Smooth muscle cell (in vitro differentiated cells): ENCODE measurements at regions not wholly inside any gene's neighbourhood (a gene's known extent, or its start where the extent isn't known, plus 50 kb on each side); places are given as distances from the start of the nearest gene placed in this dataset.

Experiments
- DNase-seq: peaks from one replicate; lab custom pipeline; 2025; ENCODE audit not compliant: unreplicated experiment; lab: John Stamatoyannopoulos, UW
- H2AFZ ChIP-seq: fragments of 200-600 bp; sonication (generic); 2 replicates; pipeline ENCODE4 v1.6.0; 2016; ENCODE audit warnings: antibody characterized with exemption, low read depth, mild to moderate bottlenecking
- H3F3A ChIP-seq: fragments of 200-600 bp; sonication (generic); 2 replicates; pipeline ENCODE4 v1.6.0; 2017; ENCODE audit warnings: antibody characterized with exemption, low read depth
- H3K27ac ChIP-seq: fragments of 200-600 bp; sonication (generic); 2 replicates; pipeline ENCODE4 v1.5.1; 2016; ENCODE audit warnings: low read depth, mild to moderate bottlenecking
- H3K27me3 ChIP-seq: fragments of 200-600 bp; sonication (generic); 2 replicates; pipeline ENCODE4 v1.6.1; 2016; ENCODE audit warnings: low read depth, mild to moderate bottlenecking
- H3K36me3 ChIP-seq: fragments of 200-600 bp; sonication (generic); 2 replicates; pipeline ENCODE4 v1.5.1; 2016; ENCODE audit warnings: low read depth
- H3K4me1 ChIP-seq: fragments of 200-600 bp; sonication (generic); 2 replicates; pipeline ENCODE4 v1.5.1; 2016; ENCODE audit warnings: low read depth
- H3K4me2 ChIP-seq: fragments of 200-600 bp; sonication (generic); 2 replicates; pipeline ENCODE4 v1.6.0; 2016; ENCODE audit warnings: mild to moderate bottlenecking
- H3K4me3 ChIP-seq: fragments of 200-600 bp; sonication (generic); 2 replicates; pipeline ENCODE4 v1.5.1; 2016; ENCODE audit warnings: mild to moderate bottlenecking
- H3K79me2 ChIP-seq: fragments of 200-600 bp; sonication (generic); 2 replicates; pipeline ENCODE4 v1.6.0; 2016; ENCODE audit warnings: low read depth, mild to moderate bottlenecking
- H3K9ac ChIP-seq: fragments of 200-600 bp; sonication (generic); 2 replicates; pipeline ENCODE4 v1.6.0; 2016; ENCODE audit warnings: low read depth
- H3K9me3 ChIP-seq: fragments of 200-600 bp; sonication (generic); replicated peaks from 2 replicates; pipeline ENCODE4 v1.5.1; 2016; ENCODE audit warnings: low read depth
- H4K20me1 ChIP-seq: fragments of 200-600 bp; sonication (generic); 2 replicates; pipeline ENCODE4 v1.6.0; 2016; ENCODE audit warnings: low read depth
- WGBS: methylation state at CpG from one replicate; pipeline ENCODE4 v1.1.7; 2016; ENCODE audit warnings: low lambda C conversion rate; 5-methylcytosine and 5-hydroxymethylcytosine counted together
- TF ChIP-seq, protein P1 (sequence below): fragments of 200-600 bp; sonication (generic); IDR thresholded peaks from 2 replicates; pipeline ENCODE4 v1.5.1; 2017; ENCODE audit warnings: borderline replicate concordance, mild to moderate bottlenecking, antibody characterized with exemption; ENCODE audit not compliant: insufficient read depth, poor library complexity, severe bottlenecking

DNA sequence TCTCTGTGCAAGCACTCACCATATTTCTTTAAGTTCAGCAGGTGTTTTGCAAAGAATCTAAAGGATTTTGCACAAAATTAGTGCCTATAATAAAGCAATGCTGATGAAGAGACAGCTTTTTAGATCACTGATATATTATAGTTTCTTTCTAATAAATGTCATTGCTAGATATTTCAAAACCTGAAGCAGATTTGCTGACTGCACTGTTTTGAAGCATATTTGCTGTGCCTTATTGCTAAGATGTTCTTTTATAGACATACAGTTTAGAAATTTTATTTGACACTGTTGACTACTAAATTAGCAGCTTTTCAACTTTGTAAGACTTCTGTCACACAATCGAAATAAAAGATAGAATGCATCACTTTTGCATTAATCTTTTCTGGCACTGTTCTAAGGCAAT is 620.9 kb upstream of the CELF4 start:
- Histone ChIP-seq H3K4me2 (no peak overlapping the region), H3K36me3 (no peaks in the 10 kb centered on the region), H2AFZ (no peak overlapping the region), H3K9ac (no peak overlapping the region), H3K79me2 (no peaks in the 10 kb centered on the region), H4K20me1 (no peaks in the 10 kb centered on the region), H3K27ac (no peak overlapping the region), H3K9me3 (no peaks in the 10 kb centered on the region), H3K27me3 (no peaks in the 10 kb centered on the region), H3K4me3 (no peak overlapping the region), H3K4me1 (no peaks in the 10 kb centered on the region), H3F3A (no peaks in the 10 kb centered on the region)
- TF ChIP-seq, protein P1, sequence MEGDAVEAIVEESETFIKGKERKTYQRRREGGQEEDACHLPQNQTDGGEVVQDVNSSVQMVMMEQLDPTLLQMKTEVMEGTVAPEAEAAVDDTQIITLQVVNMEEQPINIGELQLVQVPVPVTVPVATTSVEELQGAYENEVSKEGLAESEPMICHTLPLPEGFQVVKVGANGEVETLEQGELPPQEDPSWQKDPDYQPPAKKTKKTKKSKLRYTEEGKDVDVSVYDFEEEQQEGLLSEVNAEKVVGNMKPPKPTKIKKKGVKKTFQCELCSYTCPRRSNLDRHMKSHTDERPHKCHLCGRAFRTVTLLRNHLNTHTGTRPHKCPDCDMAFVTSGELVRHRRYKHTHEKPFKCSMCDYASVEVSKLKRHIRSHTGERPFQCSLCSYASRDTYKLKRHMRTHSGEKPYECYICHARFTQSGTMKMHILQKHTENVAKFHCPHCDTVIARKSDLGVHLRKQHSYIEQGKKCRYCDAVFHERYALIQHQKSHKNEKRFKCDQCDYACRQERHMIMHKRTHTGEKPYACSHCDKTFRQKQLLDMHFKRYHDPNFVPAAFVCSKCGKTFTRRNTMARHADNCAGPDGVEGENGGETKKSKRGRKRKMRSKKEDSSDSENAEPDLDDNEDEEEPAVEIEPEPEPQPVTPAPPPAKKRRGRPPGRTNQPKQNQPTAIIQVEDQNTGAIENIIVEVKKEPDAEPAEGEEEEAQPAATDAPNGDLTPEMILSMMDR, result no peak
- DNase-seq, result no peak
- WGBS, result 86% methylated on average over 1 of the region's 1 CpG

DNA sequence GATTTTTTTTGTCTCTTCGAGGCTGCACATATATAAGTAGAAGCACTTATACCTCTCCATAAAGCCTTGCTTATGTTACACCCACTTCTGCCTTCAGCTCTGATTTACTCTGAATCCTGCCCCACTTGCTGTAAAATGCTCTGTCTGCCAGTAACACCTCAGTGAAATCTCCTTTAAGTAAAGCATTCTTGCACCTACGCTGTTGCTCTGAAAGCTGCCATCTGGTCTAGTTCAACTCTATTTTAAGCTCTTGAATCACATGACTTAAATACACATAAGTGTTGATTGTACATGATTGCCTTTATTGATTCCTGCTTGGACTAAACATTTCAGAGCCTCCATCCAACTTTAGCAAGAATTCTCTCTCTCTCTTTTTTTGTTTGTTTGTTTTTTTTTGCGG is 609.0 kb upstream of the CELF4 start:
- Histone ChIP-seq H2AFZ (no peak overlapping the region), H3K9ac (no peak overlapping the region), H4K20me1 (no peaks in the 10 kb centered on the region), H3K27me3 (no peaks in the 10 kb centered on the region), H3K79me2 (no peaks in the 10 kb centered on the region), H3F3A (no peaks in the 10 kb centered on the region), H3K4me1 (no peaks in the 10 kb centered on the region), H3K4me3 (no peak overlapping the region), H3K4me2 (no peak overlapping the region), H3K9me3 (no peaks in the 10 kb centered on the region), H3K36me3 (no peaks in the 10 kb centered on the region), H3K27ac (no peak overlapping the region)
- TF ChIP-seq, protein P1, result no peak
- DNase-seq, result no peak
- WGBS, result 57% methylated on average over 3 of the region's 3 CpGs

DNA sequence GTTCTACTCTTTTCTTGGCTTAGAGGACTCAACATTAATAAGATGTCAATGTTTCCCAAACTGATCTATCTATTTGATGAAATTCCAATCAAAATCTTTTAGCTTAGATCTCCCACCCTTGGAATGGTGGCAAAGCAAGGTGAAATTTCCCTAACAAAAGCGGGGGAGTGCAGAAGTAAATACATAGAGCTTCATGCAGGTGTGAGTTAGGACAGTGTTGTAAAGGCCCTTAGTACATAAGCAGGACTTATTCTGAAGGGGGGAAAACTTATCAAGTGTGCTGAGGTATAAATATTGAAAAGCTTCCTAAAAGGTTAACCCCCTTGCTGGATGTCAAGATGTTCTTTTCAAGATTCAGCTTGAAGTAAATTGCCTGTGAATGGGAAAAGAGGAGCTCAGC is 608.6 kb upstream of the CELF4 start:
- no peaks in the 10 kb centered on the region for H3K4me1 ChIP-seq
- no peak overlapping the region for H3K9ac ChIP-seq
- no peaks in the 10 kb centered on the region for H3K79me2 ChIP-seq
- no peaks in the 10 kb centered on the region for H3F3A ChIP-seq
- H3K4me3 ChIP-seq, result no peak overlapping the region
- H3K36me3 ChIP-seq, result no peaks in the 10 kb centered on the region
- H3K4me2 ChIP-seq, result no peak overlapping the region
- 77% methylated on average over 1 of the region's 1 CpG for WGBS
- no peaks in the 10 kb centered on the region for H4K20me1 ChIP-seq
- no peak overlapping the region for H3K27ac ChIP-seq
- no peaks in the 10 kb centered on the region for H3K27me3 ChIP-seq
- H2AFZ ChIP-seq, result no peak overlapping the region
- no peak for DNase-seq
- no peaks in the 10 kb centered on the region for H3K9me3 ChIP-seq
- TF ChIP-seq, protein P1, result no peak

- H3K4me3 ChIP-seq, result no peak overlapping the region
- H3K4me1 ChIP-seq, result no peaks in the 10 kb centered on the region
- TF ChIP-seq, protein P1, result no peak
- no peaks in the 10 kb centered on the region for H3F3A ChIP-seq
- H3K9ac ChIP-seq, result no peak overlapping the region
- no peaks in the 10 kb centered on the region for H3K36me3 ChIP-seq
- no peak overlapping the region for H2AFZ ChIP-seq
- no peaks in the 10 kb centered on the region for H4K20me1 ChIP-seq
- H3K9me3 ChIP-seq, result no peaks in the 10 kb centered on the region
- H3K27me3 ChIP-seq, result no peaks in the 10 kb centered on the region
- DNase-seq, result no peak
- H3K27ac ChIP-seq, result no peak overlapping the region
- no peaks in the 10 kb centered on the region for H3K79me2 ChIP-seq
- H3K4me2 ChIP-seq, result no peak overlapping the region
Observed at GRCh38 chr18:38170845-38171244, 605.2 kb upstream of the CELF4 start.
